Stimulated activated CD8-positive, alpha-beta memory T cell treated with anti-CD3 and anti-CD28 coated beads, Interleukin-12 subunit alpha, Interleukin-12 subunit beta, amount 100 ng/mL, for 24 hours (primary cell): ENCODE measurements at regions not wholly inside any gene's neighbourhood (a gene's known extent, or its start where the extent isn't known, plus 50 kb on each side); places are given as distances from the start of the nearest gene placed in this dataset.

ENCODE experiments used
- DNase-seq: peaks from one replicate; pipeline ENCODE4 v3.0.0-alpha.2; 2020; ENCODE audit errors: extremely low read depth

DNA sequence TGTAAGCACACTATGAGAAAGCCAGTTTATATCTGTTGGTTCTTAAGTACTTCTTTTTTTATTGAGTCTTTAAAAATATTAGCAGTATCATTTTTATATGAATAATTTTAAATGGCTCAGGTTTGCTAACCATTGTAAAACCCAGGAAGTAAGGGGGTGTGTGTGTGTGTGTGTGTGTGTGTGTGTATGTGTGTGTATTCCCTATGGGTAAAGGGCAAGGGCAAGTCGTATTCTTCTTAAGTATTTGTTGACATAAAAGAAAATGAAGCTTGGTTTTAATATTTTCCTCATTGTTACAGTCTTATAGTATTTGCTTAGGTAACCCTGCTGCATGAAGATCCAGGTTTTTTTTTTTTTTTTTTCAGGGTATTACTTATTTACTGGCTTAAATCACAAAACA is 495.0 kb upstream of the B3GALT2 start:
- DNase-seq = no peak

DNA sequence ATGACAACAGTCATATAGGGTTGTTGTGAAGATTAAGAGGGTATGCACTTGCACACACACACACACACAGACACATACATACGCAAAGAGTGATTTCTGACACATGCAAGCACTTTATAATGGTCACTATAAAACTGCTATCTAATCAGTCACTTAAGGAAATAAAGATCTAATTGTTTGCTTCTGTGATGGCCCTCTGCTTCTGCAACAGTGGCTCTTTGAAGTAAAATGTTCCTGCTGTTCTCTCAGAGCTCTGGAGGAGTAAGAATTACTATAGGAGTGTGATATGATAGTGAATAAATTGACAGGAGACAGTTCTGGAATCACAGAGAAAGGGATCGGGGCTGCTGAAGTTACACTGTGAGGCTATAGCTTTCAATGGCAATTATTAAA is 494.5 kb upstream of the B3GALT2 start:
- no peak for DNase-seq

DNA sequence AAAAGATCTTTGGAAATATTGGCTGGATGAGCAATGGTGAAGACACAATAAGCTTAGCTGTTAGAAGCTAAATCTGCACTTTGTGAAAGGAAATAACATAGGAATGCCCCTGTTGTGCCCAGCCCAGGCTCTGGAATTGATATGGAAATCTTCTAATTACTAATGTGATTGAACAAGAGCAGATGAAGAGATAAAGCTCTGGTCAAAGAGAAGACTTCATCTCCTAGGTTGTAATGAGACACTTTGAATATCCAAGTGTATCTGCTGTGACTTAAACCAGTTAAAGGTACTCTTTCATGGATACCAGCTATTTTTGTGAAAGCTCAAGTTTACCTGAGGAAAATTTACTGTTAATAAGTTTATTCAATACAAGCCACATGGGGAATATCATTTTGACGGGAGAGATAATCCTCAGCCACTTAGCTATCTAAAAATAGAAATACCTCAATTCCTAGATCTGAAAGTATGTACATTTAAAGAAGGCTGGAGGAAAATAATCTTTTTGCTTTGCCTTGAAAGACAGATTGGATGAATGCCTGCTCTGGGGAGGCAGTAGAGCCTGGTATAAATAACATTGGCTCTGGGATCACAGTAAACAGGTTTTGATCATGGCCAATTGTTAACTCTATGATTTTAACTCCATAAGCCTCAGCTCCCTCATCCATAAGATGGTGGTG is 494.0 kb upstream of the B3GALT2 start:
- no peak for DNase-seq

DNA sequence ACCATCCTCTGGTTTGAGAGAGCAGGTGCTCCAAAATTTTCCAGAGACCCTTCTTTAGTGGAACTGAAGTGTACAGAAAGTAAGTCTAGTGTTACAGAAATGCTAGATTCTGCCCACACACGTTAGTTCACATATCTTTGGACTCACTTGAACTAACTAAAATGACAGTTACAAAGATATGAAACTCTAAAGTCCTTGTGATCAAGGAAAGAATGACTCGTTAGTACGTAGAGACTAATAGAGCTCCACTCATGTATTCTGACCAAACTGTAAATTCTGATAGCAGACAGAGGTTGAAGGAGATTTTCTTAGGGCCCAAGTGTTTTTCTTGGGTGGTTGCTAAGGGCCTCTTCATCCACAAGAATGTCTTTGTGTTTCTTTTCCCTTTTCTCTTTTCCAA is 491.5 kb upstream of the B3GALT2 start:
- no peak for DNase-seq

DNA sequence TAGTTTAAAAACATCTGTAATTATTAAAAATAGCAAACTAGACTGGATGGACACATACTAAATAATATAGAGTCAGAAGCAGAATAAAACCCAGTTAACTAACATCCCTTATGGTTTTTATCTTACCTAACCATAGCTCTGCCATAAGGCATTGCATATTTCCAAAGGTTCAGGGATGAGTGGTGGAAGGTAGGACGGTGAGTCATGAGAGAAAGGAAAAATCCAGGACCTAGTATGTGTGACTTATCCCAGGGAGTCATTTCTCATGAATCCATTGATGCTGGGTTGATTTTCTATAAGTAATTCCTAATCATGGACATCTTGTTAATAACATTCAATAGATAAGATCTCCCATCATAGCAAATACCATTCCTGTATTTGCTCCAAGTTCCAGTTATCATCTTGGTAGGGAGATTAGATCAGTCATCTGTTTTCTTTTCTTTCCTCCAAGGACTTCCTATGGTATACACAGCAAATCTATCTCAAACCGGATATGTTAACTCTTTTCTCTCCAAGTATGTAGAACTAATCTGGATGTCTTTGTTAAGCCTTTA is 490.7 kb upstream of the B3GALT2 start:
- no peak for DNase-seq

DNA sequence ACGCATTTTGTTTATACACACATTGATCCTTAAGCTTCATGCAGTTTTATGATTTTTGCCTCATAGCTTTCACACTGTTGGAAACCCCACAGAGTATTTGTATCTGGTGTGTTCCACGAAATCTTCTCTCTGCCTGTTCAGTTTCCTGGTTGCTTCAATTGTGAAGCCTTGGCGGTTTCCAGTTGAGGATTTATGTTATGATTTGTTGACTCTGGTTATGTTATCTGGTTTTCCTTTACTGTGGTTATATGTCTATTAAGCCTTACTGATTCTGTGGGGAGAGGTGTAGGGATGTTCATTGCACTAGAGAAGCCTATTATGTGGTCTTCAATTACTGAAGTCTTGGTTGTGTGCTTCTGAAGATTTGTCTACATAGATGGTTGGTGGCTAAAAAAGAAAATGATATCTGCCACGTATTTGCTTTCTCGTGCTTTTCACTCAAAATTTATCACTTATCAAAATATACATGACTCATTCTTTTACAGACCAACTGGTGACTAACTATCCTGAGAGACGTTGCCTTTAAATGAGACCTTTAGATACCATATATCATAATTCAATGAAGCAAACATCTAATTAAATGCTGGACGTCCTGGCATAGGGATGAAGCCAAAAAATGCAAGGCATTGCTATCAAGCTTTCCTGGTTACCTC is 488.0 kb upstream of the B3GALT2 start:
- DNase-seq = no peak

DNA sequence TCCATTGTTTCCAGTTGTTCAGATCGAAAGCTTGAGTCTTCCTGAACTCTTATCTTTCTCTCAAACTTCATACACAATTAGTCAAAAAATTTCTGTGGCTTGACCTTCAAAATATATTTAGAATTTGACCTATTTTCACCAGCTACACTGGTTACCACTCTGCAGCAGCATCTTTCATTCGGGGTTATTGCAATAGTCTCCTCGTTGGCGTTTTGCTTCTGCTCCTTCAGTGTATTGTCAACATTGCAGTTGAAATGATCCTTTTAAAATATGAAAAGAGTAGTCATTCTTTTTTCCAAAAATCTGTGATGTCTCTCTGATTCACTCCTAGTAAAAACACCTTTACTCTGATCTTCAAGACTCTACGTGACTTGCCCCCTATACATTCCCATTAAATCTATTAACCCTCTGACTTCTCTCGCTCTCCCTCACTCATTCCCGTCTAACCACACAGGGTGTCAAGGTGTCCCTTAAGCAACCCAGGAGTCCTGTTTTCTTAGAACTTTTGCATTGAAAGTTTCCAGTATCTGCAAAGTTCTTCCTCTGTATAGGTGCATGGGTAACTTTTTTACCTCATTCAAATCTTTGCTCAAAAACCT is 480.2 kb upstream of the B3GALT2 start:
- no peak for DNase-seq

DNA sequence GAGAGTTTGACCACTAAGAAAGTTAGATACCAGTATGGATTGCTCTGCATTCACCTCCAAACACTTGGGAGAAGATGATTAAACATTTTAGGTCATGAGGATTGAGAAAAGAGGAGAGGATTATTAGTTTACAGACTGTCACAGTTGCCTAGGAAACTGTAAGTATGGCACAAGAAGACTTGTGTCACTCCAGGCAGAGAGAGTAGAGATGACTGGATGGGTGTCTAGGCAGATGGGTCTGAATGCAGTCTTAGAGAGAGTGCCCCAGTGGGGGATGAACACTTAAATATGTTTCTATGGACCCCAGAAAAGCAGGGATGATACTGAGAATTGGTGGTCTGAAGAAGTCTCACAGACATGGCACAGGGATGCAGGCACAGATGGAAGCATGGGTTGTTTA is 477.6 kb upstream of the B3GALT2 start:
- DNase-seq = no peak

DNA sequence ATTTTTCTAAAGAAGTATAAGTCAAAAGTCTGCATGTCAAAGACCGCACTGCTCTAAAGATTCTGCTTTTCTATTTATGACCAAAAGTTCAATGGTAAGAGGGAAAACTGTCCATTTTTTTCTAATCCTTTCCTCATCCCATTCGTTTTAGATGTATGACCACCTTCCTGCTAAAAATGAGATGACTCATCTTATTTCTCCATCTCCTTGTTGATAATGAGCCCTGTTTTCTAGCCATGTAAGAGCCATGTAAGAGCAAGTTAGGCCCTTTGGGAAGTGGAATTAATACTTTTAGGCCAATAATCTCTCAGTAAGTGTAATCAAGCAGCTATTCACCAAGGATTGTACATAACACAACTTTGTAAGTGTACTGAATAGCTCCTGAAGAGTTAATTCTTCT is 475.6 kb upstream of the B3GALT2 start:
- DNase-seq = no peak

DNA sequence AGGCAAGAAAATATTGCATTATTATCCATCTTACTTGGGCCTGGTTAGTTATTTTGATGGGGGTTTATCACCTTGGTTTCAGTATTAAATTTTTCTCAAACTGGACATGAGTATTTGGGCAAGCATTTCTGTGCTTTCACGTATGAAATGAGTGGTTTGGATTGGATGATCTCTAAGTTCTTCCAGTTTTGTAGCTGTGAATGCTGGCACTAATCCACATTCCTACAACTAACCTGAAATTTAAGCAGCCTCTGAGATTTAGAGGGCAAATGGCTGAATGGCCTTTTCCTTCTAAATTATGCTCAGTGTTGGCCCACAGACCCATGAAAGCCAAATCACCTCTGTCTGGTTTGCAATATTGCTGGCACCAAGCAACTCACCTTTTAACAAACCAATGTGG is 475.0 kb upstream of the B3GALT2 start:
- DNase-seq = no peak

DNA sequence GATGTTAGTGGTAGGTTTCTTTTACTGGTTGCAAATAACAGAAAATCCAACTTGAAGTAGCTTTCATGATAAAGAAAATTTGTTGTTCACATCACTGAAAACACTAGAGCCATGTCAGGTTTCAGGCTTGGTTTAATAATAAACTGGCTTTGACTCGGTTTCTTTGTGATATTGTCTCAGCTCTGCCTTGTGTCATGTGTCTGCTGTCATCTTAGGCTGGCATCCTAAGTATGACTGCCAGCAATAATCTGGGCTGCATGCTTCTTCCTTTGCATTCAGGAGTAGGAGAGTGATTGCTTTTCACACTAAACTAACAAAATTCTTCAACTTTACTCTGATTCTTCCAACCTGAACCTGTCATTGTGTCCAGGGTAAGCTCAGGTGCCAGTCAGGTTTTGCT is 474.0 kb upstream of the B3GALT2 start:
- no peak for DNase-seq

DNA sequence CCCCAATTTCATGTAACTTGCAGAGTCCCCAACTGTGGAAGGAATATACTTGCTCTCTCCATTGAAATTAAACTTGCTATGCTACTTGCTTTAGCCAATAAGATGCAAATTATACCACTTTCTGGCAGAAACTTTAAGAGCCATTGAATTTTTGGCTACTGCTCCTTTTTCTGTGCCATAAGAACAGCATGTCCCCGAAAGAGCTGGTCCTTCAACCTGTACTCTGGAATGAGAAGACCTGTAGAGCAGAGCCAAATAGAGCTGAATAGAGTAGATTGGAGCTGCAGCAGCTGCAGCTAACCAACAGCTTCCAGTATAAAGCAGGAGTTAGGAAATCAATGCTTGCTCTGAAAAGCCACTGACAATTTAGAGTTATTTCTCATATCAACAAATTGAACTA is 472.3 kb upstream of the B3GALT2 start:
- DNase-seq = no peak

DNA sequence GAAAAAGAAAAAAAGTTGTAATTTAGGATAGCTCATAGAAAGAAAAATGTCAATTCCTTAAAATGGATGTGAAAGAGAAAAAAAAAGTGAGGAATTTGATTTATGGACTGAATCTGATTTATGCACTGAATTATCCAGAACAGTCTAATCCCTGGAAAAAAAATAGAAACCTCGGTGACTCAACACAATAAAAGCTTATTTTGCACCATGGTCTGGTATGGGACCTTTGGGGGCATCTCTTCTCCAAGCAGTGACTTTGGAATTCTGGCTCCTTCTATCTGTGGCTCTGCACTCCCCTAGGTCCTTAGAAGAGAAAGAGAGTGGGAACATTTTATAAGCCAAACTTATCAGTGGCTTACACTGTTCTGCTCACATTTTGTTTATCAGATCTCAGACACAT is 471.7 kb upstream of the B3GALT2 start:
- DNase-seq = no peak

DNA sequence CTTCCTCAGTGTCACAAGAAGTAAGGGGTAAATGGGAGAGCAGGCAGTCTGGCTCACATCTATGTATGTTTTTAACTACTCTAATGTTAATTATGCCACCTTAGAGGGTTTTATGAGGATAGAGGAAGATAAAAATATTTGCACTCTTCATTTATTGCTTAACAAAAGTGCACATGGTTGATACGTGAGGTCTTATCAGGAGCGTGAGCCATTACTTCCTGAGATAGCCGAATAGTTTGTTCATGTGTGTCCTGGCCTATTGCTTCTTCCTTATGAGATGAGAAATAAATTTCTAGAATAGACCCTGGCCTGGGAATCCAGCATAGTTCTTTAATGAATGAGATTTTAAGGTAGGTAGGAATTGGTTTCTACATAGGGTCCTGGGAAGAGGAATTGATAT is 471.1 kb upstream of the B3GALT2 start:
- DNase-seq = no peak

DNA sequence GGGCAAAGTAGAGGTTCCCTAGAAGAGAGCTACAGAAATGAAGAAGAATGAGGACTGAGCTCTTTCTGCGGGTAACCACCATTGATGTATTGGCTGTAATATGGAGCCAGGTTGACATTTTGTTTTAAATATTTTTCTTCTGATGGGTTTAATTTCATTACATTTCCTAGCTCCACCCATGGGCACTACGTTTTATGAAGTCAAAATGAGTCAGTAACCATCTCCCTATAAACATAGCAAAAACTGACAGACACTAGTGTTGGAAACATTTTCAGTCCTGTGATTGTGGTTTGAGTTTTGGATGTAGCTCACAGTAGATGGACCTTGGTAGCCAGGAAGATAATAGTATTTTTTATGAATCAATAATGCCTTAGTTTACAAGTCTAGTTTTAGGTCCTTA is 470.4 kb upstream of the B3GALT2 start:
- no peak for DNase-seq

DNA sequence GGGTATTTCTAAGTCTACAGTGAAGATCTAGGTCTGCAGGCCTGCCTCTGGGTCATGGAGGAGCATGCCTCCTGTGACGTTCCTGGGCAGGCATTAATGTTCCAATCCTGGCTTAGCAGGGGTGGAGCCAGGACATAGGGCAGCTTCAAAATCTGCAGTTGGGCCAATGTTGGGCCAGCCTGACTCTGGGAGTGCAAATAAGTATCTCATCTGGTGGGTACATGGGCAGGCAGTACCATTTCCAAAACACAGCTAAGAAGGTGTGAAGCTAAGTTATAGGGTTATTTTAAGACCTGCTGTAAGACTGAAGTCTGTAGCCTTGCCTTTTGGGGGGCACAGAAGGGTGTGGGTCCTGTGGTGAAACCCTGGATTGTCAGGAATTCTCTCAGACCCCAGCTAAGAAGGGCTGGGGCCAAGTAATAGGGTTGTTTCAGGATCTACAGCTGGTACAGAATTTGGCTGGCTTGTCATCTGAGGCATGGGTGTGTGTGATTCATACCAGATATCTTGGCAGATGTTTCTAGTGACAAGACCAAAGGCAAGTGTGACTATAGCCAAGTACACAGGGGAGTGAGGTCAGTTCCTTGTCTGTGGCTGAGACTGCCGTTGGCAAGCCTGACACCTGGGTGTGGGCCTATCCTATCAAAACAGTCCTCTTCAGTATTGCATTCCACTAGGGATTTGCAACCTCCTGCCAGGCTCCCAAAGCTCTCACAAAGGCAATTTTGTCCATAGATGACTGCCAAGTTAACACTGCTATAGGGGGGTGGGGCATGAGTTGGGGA is 468.7 kb upstream of the B3GALT2 start:
- no peak for DNase-seq

DNA sequence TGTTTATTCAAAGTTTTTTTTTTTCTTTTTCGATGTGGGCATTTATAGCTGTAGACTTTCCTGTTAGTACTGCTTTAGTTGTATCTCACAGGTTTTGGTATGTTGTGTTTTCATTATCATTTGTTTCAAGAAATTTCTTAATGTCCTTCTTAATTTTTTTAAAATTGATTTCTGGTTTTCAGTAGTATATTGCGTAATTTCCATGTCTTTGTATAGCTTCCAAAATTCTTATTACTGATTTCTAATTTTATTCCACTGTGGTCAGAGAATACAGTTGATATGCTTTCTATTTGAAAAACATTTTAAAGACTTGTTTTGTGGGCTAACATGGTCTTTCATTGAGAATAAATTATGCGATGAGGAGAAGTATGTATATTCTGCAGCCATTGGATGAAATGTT is 463.2 kb upstream of the B3GALT2 start:
- DNase-seq = no peak

DNA sequence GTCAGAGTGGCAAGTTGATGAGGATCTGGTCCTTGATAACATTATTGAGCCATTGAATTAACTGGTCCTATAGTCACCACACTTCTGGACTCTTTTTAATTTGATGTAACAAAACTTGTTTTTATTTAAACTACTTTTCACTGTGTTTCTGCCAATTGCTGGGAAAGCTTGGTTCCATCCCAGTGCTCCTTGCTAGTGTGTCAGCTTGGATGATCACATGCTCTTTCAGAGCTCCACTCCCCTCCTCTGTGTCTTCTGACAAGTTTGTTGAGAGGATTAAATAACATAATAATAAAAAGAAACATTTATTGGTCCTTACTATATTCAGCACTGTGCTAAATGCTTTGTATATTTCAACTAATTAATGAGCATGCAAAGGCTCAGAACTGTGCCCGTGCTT is 448.5 kb upstream of the B3GALT2 start:
- no peak for DNase-seq

DNA sequence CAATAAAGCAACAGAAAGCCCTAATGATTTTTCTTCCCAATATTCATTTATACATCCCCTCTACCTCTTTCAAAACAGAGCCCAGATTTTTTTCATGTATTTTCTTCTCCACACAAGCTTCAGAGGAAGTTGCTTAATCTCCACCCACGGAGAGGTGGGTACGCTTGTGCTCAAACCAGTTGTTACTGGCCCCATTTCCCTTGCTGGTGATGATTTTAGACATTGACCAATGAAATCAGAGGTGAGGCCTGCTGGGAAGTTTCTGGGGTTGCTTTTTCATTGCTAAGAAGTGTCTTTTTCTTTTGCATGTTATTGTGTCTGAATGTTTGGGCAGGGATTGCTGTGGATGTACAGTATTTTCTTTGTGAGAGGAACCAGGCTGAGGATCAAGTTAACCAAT is 448.1 kb upstream of the B3GALT2 start:
- DNase-seq = no peak

DNA sequence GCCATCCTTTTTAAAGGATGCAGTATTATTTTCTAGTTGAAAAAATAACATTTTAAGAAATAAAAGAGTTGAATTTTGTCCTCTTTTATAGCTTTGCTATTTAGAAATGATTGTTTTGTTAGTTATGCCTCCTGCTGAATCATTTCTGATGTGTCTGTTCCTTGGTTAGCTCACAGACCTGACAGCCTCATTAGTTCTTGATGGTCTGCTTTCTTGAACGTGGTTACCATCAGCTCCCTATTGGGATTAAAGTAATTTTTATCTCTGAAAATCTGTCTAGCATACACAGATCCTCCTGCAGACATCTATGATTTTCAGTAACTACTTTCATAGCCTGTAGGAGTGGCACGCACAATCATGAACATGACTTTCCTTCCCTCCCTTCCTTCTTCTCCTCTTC is 447.6 kb upstream of the B3GALT2 start:
- DNase-seq = no peak

DNA sequence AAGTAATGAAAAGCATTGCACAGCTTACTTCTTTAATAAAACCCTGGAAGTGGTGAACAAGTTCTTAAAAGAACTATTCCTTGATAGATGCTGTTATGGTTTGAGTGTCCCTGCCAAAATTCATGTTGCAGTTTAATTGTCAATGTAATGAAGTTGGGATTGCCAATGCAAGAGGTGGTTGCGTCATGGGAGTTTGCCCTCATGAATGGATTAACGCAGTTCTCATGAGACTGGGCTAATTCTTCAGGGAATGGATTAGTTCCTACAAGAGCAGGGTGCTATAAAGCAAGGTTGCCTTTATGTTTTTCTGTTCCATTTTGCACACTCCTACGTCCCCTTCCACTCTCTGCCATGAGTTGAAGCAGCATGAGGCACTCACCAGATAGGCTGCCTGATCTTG is 446.7 kb upstream of the B3GALT2 start:
- DNase-seq = no peak

DNA sequence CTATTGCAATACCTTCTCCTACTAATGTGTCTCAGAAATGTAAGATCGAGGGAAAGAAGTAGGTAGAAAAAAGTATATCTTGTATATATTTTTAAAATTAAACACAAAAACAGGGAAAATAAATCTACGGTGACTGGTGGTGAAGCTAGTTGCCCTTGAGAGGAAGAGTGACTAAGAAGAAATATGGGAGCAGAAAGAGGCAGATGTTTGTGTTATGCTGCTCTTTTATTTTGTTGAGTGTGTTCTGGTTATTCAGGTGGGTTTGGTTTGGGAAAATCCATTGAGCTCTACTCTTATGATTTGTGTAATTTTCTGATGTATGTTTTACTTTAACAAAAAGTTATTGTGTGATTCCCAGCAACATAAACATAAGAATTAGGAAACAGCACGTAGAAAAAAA is 444.9 kb upstream of the B3GALT2 start:
- DNase-seq = no peak

DNA sequence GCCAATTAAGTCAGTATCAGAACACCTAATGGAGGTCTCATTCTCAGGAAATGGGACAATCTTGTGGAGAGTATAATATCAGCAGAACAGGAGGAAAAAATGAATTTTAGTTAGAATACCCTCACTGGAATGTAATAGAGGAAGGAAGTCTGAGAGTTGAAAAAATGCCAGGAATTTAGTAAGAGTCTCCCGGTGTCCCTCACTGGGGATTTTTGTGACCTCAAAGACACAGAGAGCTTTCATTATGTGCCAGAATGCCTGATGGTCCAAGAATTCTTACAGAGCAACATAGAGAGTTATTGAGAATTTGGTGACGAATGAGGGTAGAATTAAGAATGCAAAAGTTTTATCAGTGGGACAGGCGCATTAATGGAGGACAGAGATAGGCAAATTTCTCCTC is 443.5 kb upstream of the B3GALT2 start:
- no peak for DNase-seq
